Fibroblast of skin of right biceps (primary cell): ENCODE measurements at regions not wholly inside any gene's neighbourhood (a gene's known extent, or its start where the extent isn't known, plus 50 kb on each side); places are given as distances from the start of the nearest gene placed in this dataset.

Source experiments
- DNase-seq: peaks from one replicate; pipeline ENCODE4 v3.0.0-alpha.2; 2013

GRCh38 chr17:15177343-15177742 lies 87.8 kb downstream of the PMP22 start:
- DNase-seq = no peak

GRCh38 chr17:15175356-15175755 lies 89.8 kb downstream of the PMP22 start:
- DNase-seq = no peak

GRCh38 chr17:15171167-15172047 lies 93.7 kb downstream of the PMP22 start:
- DNase-seq = peak; percentile 81

- DNase-seq = peak; percentile 90
These were observed 95.5 kb downstream of the PMP22 start for GRCh38 chr17:15169676-15170075.

- DNase-seq = no peak
These were observed 96.7 kb downstream of the PMP22 start for GRCh38 chr17:15168379-15168778.

- no peak for DNase-seq
These were observed 103.7 kb downstream of the PMP22 start for GRCh38 chr17:15161395-15161794.

GRCh38 chr17:15157051-15157450 lies 108.1 kb downstream of the PMP22 start:
- peak; percentile 72 for DNase-seq

GRCh38 chr17:15154618-15155017 lies 110.5 kb downstream of the PMP22 start:
- DNase-seq = peak; percentile 17

GRCh38 chr17:15145621-15146020 lies 119.5 kb downstream of the PMP22 start:
- DNase-seq = no peak

- no peak for DNase-seq
These were observed 121.6 kb downstream of the PMP22 start for GRCh38 chr17:15143524-15143923.

- DNase-seq = no peak
These were observed 130.8 kb downstream of the PMP22 start for GRCh38 chr17:15134363-15134762.

- no peak for DNase-seq
These were observed 131.3 kb downstream of the PMP22 start for GRCh38 chr17:15133826-15134225.

- DNase-seq = no peak
These were observed 132.0 kb downstream of the PMP22 start for GRCh38 chr17:15133143-15133542.

GRCh38 chr17:15130426-15130825 lies 134.7 kb downstream of the PMP22 start:
- no peak for DNase-seq

GRCh38 chr17:15129986-15130385 lies 135.1 kb downstream of the PMP22 start:
- no peak for DNase-seq

GRCh38 chr17:15124746-15125145 lies 140.4 kb downstream of the PMP22 start:
- peak; percentile 63 for DNase-seq

- peak; percentile 67 for DNase-seq
These were observed 140.9 kb downstream of the PMP22 start for GRCh38 chr17:15124264-15124595.

GRCh38 chr17:15123593-15124263 lies 141.4 kb downstream of the PMP22 start:
- peak; percentile 95 for DNase-seq

- DNase-seq = peak; percentile 56
These were observed 142.3 kb downstream of the PMP22 start for GRCh38 chr17:15122857-15123256.

- DNase-seq = peak; percentile 45
These were observed 143.7 kb downstream of the PMP22 start for GRCh38 chr17:15121426-15121825.

- peak; percentile 78 for DNase-seq
These were observed 145.2 kb downstream of the PMP22 start for GRCh38 chr17:15119968-15120367.

- no peak for DNase-seq
These were observed 147.9 kb downstream of the PMP22 start for GRCh38 chr17:15117239-15117638.

- peak; percentile 64 for DNase-seq
These were observed 152.1 kb downstream of the PMP22 start for GRCh38 chr17:15112846-15113617.

GRCh38 chr17:15109608-15110007 lies 155.5 kb downstream of the PMP22 start:
- DNase-seq = no peak
